ENCODE measurements at regions not wholly inside any gene's neighbourhood (a gene's known extent, or its start where the extent isn't known, plus 50 kb on each side); places are given as distances from the start of the nearest gene placed in this dataset.

GRCh38 chr6:139430899-139431601, 56.6 kb upstream of the CITED2 start:
- DNase-seq (ENCODE audit: low read depth) = no peak

GRCh38 chr6:139429580-139430145, 55.2 kb upstream of the CITED2 start:
- no peak for DNase-seq (ENCODE audit: low read depth)

GRCh38 chr6:139427199-139427598, 52.8 kb upstream of the CITED2 start:
- DNase-seq (ENCODE audit: low read depth) = no peak

- DNase-seq (ENCODE audit: low read depth) = no peak
These were observed 52.3 kb upstream of the CITED2 start for GRCh38 chr6:139426795-139427194.

GRCh38 chr6:139425780-139426179, 51.3 kb upstream of the CITED2 start:
- DNase-seq (ENCODE audit: low read depth) = no peak

GRCh38 chr6:139423971-139424667, 49.7 kb upstream of the CITED2 start:
- DNase-seq (ENCODE audit: low read depth) = no peak
